PFSK-1 (cell line): ENCODE measurements at regions not wholly inside any gene's neighbourhood (a gene's known extent, or its start where the extent isn't known, plus 50 kb on each side); places are given as distances from the start of the nearest gene placed in this dataset.

Experiments used
- FOXP2 ChIP-seq: optimal IDR thresholded peaks from 2 replicates; pipeline ENCODE3; 2011; ENCODE audit warnings: borderline replicate concordance, control low read depth, inconsistent platforms; ENCODE audit not compliant: insufficient read depth; ENCODE audit errors: extremely low read length, extremely low read depth
- POLR2AphosphoS5 ChIP-seq: IDR thresholded peaks from 2 replicates; pipeline ENCODE4 v1.6.1; 2012; ENCODE audit warnings: low read depth, mild to moderate bottlenecking, control low read depth, low read length, moderate library complexity
- REST ChIP-seq, 2 experiments: IDR thresholded peaks; 2 replicates each; pipeline versions ENCODE4 v1.6.1 to v1.8.0; 2011 to 2012; ENCODE audit warnings: low read depth in 2 of 2, low read length in 2 of 2, control low read depth in 1 of 2, inconsistent platforms in 1 of 2, mild to moderate bottlenecking in 1 of 2, moderate library complexity in 1 of 2; ENCODE audit not compliant: insufficient read depth in 1 of 2
- SIN3A ChIP-seq: IDR thresholded peaks from 2 replicates; pipeline ENCODE4 v1.6.1; 2012; ENCODE audit warnings: mild to moderate bottlenecking, low read length, moderate library complexity, borderline replicate concordance; ENCODE audit not compliant: insufficient read depth
- TAF1 ChIP-seq: IDR thresholded peaks from 2 replicates; pipeline ENCODE4 v1.6.1; 2012; ENCODE audit warnings: low read length, control low read depth, borderline replicate concordance; ENCODE audit not compliant: insufficient read depth

- TF ChIP-seq REST (IDR thresholded peaks at IDR 0.05; ENCODE audit: insufficient read depth in 1 of 2, low read depth in 2 of 2, low read length in 2 of 2) (no peak), TAF1 (no peak), SIN3A (no peak), POLR2AphosphoS5 (no peak), FOXP2 (no peak)
Measured at GRCh38 chr5:52656569-52657246, 131.0 kb upstream of the ITGA1 start.

GRCh38 chr5:52657247-52657645 lies 130.5 kb upstream of the ITGA1 start:
- TF ChIP-seq TAF1 (no peak), POLR2AphosphoS5 (no peak), REST (IDR thresholded peaks at IDR 0.05; ENCODE audit: insufficient read depth in 1 of 2, low read depth in 2 of 2, low read length in 2 of 2) (no peak), FOXP2 (no peak), SIN3A (no peak)

- TF ChIP-seq REST (IDR thresholded peaks at IDR 0.05; ENCODE audit: insufficient read depth in 1 of 2, low read depth in 2 of 2, low read length in 2 of 2): no peak
Measured at GRCh38 chr5:52658246-52658645, 129.5 kb upstream of the ITGA1 start.

GRCh38 chr5:52660621-52661020 lies 127.1 kb upstream of the ITGA1 start:
- TF ChIP-seq TAF1 (no peak), SIN3A (no peak), POLR2AphosphoS5 (no peak), REST (IDR thresholded peaks at IDR 0.05; ENCODE audit: insufficient read depth in 1 of 2, low read depth in 2 of 2, low read length in 2 of 2) (no peak), FOXP2 (no peak)
